Tibial nerve (tissue), 3 donors: ENCODE measurements at regions not wholly inside any gene's neighbourhood (a gene's known extent, or its start where the extent isn't known, plus 50 kb on each side); places are given as distances from the start of the nearest gene placed in this dataset.

ENCODE experiments used
- CTCF ChIP-seq, 5 experiments: fragments of 200-600 bp in 3 of 5; fragments of 450-650 bp in 2 of 5; sonication (generic) in 3 of 5; IDR thresholded peaks; one replicate each; pipeline ENCODE4 v1.5.1; 2016 to 2019; ENCODE audit warnings: antibody characterized with exemption in 5 of 5, mild to moderate bottlenecking in 3 of 5, moderate library complexity in 2 of 5
- POLR2A ChIP-seq, 2 donors: fragments of 450-650 bp; IDR thresholded peaks; one replicate each; pipeline ENCODE4 v1.6.1; 2017; ENCODE audit warnings: antibody characterized with exemption in 2 of 2, mild to moderate bottlenecking in 2 of 2, moderate library complexity in 2 of 2

- TF ChIP-seq CTCF (IDR thresholded peaks at IDR 0.05) (no peak), POLR2A (IDR thresholded peaks at IDR 0.05) (no peak)
Measured at GRCh38 chr14:101402936-101403660, 158.2 kb upstream of the DIO3 start.
